RPMI8226 (cell line): ENCODE measurements at regions not wholly inside any gene's neighbourhood (a gene's known extent, or its start where the extent isn't known, plus 50 kb on each side); places are given as distances from the start of the nearest gene placed in this dataset.

ENCODE experiments used
- DNase-seq: peaks from one replicate; pipeline ENCODE4 v3.0.0-alpha.2; 2015

DNA sequence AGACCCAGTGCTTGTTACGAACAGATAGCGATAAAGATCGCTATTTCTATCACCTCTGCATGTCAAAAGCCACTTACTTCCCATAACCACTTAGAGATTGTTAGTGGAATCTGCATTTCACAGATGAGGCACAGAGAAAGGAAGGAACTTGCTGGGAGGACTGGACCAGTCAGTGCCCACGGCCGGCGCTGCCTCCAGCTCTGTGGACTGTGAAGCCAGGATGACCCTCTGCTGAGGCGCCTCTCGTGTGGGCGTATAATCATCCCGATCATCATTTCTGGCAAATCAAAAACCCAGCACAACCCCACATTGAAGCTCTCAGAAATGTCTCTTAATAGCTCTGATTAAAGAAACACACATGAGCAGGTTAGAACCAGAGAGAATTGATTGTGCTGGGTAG, 61.5 kb upstream of the ADRA2C start:
- no peak for DNase-seq

GRCh38 chr4:3703677-3704521, 62.3 kb upstream of the ADRA2C start:
- DNase-seq = no peak

DNA sequence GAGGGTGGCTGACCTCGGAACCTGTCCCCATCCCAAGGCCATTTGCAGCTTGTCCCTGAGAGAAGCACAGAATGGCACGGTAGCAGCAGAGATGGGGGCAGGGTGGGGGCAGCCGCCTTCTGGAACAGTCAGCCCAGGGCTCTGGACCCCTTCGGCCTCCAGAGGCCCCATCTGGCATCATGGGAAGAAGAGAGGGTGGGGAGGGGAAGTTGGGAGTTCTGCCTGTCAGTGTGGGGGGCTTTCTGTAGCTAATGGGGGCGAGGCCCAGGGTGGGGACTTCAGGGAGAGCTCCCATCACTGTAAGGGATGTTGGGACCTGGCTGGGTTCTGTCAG, 62.9 kb upstream of the ADRA2C start:
- DNase-seq = no peak

DNA sequence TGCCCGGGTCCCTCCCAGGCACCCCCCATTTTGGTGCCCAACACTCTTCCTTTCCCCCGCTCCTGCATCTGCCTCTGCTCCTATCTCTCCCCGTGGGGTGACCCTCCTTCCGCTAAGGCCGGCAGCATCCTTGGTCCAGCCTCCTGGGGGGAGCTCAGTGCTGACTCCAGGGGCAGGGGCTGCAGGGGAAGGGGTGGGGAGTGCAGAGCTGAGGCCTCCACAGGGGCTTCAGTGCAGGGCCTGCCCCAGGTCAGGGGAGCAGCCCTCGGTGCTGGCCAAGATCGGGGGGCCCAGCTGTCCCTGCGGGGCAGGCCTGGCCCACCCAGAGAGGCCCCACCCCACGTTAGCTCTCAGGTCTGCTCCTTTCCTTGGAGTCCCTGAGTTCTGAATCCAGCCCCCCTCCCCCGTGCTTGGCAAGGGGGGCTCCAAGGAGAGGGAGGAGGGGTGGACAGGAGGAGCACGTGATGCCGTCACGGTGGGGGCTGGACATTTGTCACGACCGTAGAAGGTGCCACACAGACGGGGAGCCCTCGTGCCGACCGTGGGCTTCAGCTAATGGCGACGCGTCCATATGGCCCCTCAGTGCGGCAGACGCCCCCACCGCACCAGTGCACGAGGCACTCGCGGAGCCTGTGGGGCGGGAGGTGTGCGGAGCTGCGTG, 63.5 kb upstream of the ADRA2C start:
- no peak for DNase-seq

- no peak for DNase-seq
Measured at GRCh38 chr4:3701736-3702560, 64.2 kb upstream of the ADRA2C start.

GRCh38 chr4:3701271-3701734, 64.9 kb upstream of the ADRA2C start:
- no peak for DNase-seq

- no peak for DNase-seq
Measured at GRCh38 chr4:3700736-3701135, 65.4 kb upstream of the ADRA2C start.

GRCh38 chr4:3700223-3700622, 66.0 kb upstream of the ADRA2C start:
- no peak for DNase-seq

DNA sequence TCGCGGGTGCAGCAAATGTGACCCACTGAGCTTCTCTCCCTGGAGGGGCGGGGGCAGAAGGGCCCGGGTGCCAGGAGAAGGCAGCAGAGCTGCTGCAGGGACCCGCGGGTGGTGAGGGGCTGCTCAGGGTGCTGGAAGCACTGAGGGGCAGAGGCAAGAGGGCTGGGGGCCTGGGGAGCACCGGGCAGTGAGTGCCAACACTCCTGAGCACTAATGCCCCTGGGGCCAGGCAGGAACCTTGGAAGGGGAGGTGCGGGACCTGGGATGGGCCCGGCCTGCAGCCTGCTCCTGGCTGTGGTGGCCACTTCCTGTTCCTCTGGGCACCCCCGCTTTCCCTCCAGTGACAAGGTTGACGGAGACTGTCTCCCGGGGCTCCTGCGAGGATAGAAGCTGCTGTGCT, 66.5 kb upstream of the ADRA2C start:
- no peak for DNase-seq

GRCh38 chr4:3699261-3699660, 66.9 kb upstream of the ADRA2C start:
- no peak for DNase-seq

DNA sequence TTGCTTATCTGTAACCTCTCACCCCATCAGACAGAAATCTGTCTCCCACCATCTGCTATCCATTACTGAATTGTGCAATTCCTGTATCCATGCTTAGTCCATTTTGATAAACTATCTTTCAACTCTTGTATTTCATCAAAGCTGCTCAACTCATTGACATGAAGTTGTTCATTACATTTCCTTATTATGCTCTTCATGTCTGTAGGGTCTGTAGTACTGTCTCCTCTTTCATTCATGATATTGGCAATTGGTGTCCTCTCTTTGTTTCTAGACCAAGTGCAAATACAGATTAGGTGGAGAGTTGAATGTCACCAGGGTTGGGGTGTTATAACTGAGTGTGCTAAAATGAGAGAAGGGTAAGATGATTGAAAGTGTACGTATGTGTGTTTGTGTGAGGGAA, 69.2 kb upstream of the ADRA2C start:
- DNase-seq = no peak

GRCh38 chr4:3690551-3691152, 75.5 kb upstream of the ADRA2C start:
- DNase-seq = no peak

- DNase-seq = no peak
Measured at GRCh38 chr4:3689576-3690550, 76.3 kb upstream of the ADRA2C start.

- DNase-seq = no peak
Measured at GRCh38 chr4:3689006-3689405, 77.2 kb upstream of the ADRA2C start.

- no peak for DNase-seq
Measured at GRCh38 chr4:3688018-3688998, 77.9 kb upstream of the ADRA2C start.

GRCh38 chr4:3687538-3687937, 78.6 kb upstream of the ADRA2C start:
- DNase-seq = no peak

GRCh38 chr4:3686753-3687152, 79.4 kb upstream of the ADRA2C start:
- no peak for DNase-seq

- DNase-seq = no peak
Measured at GRCh38 chr4:3685081-3685645, 81.0 kb upstream of the ADRA2C start.

- DNase-seq = no peak
Measured at GRCh38 chr4:3684546-3684945, 81.6 kb upstream of the ADRA2C start.

- no peak for DNase-seq
Measured at GRCh38 chr4:3683744-3684421, 82.3 kb upstream of the ADRA2C start.
